HG03066 (cell line): ENCODE measurements at regions not wholly inside any gene's neighbourhood (a gene's known extent, or its start where the extent isn't known, plus 50 kb on each side); places are given as distances from the start of the nearest gene placed in this dataset.

Source experiments
- ATAC-seq: cut with Tn5 transposase; IDR thresholded peaks from one replicate; pipeline ENCODE4 v1.9.1; 2021; ENCODE audit warnings: low read depth; ENCODE audit not compliant: unreplicated experiment

DNA sequence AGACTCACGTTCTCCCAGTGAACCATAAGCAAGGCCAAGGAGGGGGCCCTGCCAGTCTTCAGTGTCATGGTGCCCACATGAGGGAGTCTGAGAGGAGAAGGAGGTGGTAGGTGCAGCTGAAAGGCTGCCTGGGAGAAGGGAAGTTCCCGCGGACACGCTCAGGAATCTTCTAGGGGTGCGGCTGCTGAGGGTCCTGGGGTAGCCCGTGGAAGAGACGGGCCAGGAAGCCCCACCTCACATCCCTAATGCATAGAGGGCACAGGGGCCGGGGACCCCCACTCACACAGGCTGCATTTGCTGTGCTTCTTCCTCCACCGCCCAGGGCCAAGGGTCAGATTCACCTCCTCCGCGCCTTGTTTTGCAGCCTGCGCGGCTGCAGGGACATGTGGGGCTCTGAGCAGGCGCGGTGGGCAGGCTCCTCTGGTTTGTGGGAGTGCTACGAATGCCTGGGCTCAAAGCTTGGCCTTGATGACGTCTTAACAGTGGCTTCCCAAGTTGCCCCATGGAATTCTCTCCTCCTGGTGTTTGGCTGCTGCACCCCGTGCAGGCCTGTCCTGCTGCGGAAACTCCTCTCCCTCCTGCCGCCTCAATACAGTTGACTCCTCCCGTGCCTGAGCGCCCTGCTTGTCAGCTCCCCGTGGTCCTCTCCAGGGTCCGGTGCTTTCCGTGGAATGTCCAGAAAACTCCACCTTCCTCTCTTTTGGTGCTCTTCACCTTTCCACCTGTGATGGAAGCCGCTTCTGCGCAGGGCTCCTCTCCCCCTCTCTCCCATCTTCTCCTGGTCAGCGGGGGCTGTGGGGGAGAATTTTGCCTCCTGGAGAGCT lies 95.7 kb downstream of the VAPA start:
- ATAC-seq = no peak

DNA sequence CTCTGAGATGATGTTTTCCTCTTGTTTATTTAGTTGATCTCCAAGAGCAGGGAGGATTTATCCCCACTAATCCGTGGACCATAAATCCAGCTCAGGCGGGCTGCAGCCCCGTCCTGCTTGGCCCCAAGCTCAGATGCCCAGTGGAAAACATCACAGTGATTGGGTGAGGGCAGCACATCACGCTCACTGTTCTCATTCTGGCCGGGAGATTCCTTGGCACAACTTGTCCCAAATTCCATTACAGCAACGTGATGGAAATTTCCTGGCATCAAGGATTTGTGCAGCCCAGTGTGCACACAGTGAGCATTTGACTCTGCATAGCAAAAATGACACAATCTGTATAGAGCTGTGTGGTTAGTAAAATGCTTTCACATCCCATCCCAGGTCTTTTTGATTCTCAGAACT lies 96.8 kb downstream of the VAPA start:
- ATAC-seq = no peak

DNA sequence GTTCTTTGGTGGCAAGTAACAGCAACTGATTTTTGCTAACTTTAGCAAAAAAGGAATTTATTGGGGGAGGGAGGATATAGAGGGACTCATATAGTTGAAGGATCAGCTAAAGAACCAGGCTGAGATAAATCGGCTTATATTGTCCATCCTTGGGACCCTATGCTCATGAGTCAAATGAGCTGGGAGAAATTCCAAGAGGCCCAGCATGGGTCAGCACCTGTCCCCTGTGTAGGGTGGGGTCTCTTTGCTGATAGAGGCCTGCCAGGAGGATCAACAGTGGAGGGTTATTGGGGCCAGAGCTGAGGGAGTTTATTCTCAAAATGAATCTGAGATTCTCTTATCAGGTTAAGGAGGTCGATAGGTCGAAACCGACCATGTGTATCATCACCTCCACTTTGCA lies 97.2 kb downstream of the VAPA start:
- no peak for ATAC-seq

DNA sequence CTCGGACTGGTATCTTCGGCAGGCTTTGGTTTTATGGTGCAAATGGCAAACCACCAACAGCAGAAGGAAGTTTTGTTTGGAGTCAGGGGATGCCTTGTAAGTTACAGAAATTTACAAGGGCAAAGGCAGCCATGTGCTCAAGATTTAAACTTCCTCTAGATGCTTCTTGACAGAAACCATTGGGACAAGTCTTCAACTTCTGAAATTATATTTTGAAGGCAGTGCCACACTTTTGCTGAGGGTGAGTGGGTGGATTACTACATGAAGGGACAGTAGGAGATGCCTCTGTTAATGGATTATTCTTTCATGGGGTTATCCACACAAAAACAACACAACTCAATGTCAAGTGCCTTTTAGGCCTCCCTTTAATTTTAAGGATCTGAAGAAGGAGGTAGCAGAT lies 97.9 kb downstream of the VAPA start:
- ATAC-seq = no peak

DNA sequence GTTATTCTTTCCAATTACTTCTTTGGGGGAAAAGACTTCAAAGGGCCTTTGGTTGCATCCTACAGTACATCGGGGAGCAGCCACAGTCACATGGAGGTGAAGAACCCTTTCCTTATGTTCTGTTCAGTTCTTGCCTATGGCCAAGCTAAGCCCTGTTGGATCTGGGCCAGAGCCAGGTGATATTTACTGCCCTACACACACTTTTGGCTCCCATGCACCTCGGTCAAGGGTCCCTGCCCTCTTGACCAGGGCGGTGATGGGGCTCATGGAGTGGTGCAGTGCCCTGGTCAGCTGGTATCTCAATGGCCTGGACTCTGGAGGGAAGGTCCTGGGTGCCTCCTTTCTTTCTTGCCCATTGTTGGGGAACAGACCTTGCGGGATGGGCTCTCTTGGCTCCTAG lies 98.7 kb downstream of the VAPA start:
- ATAC-seq = no peak

DNA sequence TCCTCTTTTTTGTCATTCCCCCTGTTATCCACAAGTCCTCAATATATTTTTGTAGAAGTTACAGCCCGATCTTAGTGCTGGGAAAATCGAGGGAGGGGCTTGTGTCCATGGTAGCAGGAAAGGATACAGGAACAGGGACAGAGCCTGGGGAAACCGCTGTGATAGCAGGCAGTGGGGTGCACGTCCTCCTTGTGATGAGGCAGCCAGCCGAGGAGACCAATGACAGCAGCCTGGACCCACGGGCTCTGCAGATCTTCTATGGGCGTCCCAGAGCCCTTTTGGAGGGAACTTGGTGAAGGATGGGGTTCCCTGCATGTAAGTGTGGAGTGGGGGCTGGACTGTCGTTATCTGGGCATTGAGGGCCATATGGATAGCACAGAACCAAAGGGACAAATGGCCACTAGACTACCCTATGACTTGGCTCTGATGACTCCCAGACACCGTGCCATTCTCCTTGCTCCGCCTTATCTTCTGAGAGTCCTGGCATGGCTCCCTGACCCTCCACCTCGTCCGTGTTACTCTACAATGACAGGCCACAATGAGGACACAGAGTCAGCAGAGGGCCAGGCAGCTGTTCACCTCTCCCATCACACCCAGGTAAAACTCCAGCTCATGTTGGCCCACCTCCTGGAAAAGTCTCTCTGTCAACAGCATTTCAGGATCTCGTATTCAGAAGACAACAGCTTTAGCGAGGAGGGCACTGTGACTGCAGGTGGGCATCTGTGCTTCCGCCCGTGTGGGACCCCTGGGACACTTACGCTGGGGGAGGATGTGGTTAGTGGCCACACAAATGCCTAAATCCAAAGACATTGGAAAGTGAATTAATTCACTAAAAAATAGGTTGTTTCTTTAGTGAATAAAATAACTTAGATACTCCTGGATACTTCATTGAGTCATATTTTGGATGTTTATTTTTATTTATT lies 100.1 kb downstream of the VAPA start:
- no peak for ATAC-seq

DNA sequence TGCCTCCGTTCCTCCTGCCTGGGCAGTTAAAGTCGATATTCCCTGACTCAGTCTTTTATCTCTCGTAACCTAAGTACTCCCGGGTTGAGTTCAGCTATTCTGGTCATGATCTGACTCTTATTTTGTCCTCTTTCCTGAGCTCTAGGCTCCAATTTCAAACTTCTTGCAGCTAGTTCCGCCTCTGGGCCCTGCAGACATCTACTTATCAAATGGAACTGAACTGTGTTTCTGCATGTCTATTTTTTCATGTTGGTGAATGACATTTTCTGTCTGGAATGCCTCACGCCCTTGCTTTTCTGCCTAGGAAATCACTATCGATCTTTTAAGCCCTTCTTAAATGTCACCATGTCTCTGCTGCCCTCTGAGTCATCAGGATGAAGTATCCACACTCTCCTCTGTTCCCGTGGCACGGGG lies 101.5 kb downstream of the VAPA start:
- no peak for ATAC-seq

DNA sequence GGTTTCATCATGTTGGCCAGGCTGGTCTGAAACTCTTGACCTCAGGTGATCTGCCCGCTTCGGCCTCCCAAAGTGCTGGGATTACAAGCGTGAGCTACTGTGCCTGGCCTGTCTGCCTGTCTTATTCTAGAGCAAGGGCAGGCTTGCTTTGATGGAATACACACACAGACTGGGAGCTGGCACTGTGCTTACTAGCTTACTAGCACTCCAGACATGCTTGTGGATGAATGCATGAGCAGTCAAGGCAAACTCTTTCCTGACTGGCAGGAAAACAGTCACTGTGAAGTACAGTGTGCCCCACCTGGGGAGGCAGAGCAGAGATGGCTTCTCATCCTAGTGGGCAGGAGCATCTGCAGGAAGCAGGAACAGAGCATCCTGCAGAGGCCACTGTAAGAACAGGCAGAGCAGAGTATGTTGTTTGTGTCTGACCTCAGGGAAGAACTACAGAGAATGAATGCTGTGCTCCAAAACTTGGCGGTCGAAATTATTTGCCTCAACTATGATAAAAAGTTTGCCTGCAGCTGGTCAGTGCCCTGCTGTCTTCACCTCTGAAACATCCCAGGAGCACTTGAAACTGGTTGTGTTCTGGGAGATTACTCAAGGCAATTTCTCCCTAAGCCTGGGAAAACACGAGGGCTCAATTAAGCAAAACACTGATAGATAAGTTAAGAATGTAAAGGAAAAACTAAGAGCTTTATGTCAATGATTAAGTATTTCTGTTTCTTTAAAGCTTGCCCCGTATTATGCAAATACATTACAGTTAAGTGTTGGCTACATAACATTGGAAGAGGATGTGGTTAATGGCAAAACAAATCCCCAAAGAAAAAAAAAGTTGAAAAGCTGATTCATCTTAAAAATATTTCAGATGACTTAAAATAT lies 102.4 kb downstream of the VAPA start:
- no peak for ATAC-seq

DNA sequence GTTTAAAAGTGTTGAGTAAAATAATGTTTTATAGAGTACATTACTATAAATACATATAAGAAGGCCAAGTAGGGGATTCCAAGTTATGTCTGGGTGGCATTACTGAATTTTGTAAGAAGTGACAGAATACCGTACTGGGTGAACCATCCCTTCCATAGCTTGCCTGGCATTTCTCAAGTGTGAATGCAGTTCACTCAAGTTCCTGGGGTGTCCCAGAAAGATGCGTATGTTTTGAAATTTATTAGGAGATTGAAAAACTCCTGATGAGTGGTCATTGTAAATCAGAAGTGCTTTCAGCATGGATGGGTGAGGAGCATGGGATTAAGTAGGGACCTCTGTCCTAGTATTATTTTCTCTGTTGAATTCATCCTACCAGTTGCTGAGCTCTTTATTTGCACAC lies 103.2 kb downstream of the VAPA start:
- ATAC-seq = no peak

DNA sequence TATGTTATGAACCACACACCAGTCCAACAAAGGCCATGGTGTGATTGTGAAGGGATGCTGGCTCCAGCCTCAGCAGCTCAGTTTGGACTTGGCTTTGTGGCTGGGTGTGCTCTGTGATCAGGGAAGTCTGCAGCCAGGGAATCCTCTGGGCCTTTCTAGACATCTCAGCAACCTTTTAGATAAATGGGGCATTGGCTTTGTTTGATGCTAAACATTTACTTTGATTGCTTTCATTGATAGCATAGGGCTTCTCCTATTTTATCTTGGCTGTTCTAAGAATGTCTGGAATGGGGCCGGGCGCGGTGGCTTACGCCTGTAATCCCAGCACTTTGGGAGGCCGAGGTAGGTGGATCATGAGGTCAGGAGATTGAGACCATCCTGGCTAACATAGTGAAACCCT lies 104.5 kb downstream of the VAPA start:
- ATAC-seq = no peak

DNA sequence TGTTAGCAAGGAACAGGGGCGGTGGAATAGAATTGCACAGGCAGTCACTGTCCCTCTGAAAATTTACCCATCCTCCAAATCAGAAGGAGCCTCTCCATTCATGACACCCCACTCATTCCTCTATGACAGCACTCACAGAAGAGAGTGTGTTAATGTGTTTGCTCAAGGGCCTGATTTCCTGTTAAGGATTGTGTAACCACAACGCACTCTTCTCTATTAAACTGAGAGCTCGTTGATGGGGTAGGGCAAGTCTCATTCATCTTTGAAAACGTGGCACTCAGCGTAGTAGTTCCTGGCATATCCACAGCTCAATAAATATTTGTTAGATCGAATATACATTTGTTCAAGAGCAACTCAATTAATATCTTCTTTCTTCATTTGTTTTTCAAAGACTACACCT lies 106.4 kb downstream of the VAPA start:
- no peak for ATAC-seq

DNA sequence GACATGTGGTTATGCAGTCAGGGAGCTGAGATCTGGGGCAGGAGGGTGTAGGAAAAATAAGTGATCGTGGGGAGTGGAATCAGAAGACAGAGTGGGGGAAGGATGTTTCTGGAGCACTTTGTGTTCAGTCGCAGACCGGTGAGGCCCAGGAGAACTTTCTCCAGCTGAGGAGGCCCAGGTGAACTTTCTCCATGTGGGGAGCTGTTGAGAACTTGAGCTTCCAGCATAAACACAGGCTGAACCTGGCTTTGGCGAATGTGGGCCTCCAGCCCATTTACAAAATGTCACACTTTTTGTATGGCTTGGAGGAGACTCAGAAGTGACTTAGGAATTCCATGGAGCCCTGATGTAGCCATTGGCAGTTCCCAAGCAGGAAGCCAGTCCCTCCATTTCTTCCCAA lies 108.5 kb downstream of the VAPA start:
- ATAC-seq = no peak

DNA sequence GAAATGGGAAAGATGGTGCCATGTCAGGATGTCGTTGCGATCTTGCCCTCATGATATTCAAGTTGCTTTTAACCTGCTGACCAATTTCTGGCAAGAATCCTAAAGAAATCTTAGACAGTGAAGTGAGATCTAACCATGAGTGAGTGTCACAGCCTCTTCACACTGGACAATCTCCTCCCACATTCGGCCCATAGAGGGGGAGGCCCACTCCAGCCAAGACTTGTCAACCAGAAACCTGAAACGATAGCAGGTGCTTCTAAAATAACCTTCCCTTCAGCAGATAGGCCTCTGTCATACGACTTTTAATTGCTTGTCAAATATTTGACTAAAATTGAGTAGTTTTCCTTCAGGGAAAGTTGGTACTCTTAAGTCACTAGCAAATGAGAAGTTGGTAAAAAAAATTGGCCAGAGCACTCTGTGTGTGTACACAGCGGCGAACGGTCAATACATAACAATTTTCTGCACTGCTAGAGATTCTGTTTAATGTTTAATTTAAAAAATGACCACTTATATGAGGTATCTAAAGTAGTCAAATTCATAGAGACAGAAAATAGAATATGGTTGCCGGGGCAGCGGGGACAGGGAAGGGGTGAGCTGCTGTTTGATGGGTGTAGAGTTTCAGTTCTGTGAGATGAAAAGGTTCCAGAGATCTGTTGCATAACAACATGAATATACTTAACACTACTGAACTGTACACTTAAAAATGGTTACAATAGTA lies 110.2 kb downstream of the VAPA start:
- no peak for ATAC-seq

DNA sequence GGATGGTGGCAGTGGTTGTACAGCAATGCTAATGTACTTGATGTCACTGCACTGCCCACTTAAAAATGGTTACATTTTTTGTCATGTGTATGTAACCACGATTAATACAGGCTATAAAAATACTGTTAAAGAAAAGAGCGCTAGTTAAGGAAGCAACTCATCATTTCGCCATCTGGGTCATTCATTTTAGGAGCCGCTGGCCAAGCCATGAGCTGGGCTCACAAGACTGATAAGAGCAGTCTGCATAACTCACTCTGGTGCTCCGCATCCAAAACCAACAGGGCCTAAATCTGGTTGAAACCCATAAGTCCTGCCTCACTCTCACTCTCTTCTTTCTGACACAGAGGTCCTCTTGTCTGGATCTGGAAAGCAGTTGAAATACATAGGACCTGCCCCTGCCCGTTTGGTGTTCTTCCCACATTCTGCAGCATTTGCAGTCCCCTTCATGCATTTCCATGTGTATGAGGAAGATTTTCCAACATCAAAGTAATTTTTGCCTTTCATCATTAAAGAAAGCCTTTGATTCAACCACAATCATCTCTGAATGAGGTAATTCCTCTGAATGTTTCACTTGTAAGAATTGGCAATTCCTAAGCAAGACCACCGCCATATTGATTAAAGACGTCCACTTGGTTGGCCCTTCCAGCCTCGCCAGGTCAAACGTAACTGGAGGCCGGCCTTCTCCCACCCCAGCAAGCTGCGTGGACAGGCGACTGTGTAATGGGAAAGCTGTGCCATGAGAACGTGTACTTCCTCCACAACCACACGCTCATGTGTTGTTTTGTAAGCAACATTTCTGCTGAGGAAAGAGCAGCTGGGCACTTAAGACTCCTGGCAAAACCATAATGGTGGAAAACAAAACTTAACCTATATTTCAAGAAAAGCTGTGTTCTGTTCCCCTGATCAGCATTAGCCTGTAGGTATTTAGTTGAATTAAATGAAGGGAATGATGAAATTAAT lies 112.2 kb downstream of the VAPA start:
- ATAC-seq = no peak

DNA sequence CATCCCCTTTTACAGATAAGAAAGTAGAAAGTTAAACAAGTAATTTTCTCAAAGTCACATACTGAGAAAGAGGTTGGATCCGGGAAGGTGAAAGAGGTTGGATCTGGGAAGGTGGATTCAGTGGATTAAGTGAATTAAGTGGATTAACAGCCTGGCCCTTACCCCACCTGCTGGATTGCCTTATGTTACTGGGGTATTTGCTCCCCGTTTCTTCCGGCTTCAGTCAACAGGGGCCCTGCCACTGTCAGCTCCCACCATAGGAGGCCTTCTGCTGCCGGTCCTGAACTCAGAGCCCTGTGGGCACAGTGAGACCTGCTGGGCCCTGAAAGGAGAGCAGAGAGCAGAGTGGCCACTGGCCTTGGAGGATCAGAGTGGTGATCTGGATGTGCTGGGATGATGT lies 113.2 kb downstream of the VAPA start:
- ATAC-seq = no peak

DNA sequence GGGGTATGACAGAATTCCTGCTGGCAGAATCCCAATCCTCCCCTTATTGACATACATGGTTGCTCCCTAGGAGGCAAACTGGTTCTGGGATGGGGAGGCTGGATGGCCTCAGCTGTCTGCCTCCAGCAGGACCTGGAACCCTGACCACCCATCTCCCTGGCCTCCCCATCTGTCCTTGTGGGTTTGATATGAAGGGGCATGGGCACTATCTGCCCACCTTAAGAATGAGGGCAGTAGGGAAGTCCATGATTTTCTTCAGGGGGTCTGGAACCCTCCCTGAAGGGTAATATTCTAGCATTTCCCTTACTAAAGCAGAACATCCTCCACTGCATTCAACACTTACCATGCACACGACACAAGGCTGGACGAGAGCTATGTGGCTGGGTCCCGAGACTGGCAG lies 113.6 kb downstream of the VAPA start:
- ATAC-seq = no peak

DNA sequence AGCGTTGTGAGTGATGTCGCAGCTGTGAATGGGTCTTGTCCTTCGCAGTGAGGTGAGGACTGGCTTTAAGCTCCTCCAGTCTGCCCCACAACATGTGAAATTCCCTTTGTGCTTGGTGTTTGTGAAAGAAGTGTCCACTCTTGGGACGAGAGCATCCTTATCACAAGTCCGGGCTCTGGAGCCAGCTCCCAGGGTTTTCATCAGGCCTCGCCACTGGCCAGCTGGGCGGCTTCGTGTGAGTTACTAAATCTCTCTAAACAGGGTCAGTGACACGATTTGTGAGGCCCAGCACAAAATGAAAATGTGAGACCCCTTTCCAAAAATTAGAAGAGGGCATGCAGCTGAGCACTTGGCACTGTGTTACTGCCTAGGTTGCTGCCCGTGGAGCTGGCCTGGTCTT lies 115.9 kb downstream of the VAPA start:
- ATAC-seq = no peak

DNA sequence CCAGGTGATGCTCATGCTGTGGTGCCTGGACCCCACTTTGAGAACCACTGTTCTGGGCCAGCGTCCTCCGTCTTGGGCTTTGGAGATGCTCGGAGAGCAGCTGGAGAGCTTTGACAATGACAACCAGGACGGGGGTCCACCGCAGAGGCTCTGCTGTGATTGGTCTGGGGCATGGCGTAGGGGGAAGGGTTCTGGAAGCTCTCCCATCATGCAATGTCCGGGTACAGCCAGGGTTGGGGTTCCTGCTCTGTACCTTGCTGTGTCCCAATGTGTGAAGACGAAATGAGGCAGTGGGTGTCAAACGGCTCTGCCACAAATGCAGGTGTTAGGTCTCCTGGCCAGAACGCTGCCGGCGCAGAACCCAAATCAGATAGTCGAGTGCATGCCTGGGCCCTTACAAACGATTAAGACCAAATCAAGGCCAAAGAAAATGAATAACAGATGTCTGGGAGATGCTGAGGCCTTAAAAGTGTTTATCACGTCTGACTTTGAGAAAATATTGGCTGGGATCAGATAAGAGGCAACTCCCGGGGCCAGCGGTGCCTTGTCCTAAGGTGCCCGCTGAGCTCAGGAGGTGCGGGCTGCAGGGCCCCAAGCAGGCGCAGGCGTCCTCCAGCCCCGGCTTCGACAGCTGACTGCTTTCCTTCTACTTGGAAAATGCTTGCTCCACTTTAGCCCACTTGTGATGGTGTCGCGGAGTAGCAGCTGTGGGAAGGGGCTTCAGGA lies 117.2 kb downstream of the VAPA start:
- ATAC-seq = no peak
